ENCODE measurements at regions not wholly inside any gene's neighbourhood (a gene's known extent, or its start where the extent isn't known, plus 50 kb on each side); places are given as distances from the start of the nearest gene placed in this dataset.

DNA sequence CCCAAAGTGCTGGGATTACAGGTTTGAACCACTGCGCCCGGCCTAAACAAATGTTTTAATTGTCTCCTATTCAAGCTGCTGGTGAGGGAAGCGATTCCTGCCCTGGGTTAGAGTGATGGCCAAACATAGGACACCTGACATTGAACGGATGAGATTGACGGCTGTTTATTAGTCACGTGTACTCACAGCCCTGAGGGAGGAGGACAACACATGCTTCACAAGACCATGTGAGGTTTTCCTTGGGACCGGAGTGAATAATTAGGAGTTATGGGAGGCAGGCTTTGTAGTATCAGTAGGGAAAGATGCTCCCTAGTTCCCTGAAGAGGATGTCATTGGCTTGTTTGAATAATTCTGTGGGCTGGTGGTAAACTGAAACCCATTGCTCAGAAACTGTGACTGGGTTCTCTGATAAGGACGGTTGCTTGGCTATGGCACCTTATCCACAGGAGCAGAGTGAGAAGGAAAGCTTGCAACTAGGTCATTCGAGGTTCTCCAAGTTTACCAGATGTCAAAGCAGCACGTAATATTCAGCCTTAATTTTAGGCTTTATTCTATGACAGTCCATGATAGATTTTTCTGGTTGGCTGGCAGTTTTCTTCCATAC, 245.8 kb downstream of the PLA2G4A start:
- no peak overlapping the region for H3K27ac ChIP-seq
- no peak for TF ChIP-seq ZFX (IDR thresholded peaks at IDR 0.05; ENCODE audit: borderline replicate concordance)
- TF ChIP-seq, protein P1, sequence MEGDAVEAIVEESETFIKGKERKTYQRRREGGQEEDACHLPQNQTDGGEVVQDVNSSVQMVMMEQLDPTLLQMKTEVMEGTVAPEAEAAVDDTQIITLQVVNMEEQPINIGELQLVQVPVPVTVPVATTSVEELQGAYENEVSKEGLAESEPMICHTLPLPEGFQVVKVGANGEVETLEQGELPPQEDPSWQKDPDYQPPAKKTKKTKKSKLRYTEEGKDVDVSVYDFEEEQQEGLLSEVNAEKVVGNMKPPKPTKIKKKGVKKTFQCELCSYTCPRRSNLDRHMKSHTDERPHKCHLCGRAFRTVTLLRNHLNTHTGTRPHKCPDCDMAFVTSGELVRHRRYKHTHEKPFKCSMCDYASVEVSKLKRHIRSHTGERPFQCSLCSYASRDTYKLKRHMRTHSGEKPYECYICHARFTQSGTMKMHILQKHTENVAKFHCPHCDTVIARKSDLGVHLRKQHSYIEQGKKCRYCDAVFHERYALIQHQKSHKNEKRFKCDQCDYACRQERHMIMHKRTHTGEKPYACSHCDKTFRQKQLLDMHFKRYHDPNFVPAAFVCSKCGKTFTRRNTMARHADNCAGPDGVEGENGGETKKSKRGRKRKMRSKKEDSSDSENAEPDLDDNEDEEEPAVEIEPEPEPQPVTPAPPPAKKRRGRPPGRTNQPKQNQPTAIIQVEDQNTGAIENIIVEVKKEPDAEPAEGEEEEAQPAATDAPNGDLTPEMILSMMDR (IDR thresholded peaks at IDR 0.05) = no peak

DNA sequence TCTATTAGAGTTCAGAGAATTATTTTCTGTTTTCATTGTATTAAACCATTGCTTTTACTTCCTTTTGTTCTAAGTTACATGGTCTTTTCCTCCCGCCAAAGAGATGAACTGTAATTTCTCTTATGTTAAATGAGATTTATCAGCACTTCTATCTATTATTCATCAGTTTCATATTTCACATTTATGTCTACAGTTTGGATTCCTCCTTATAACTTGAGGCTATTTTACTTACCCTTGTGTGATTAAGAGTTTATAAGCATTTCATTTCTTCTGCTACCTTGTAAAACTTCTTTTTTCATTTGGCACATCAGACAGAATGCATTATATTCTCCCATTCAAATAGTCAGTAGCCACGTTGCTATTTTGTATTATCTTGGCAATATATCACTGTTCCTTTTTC, 248.2 kb downstream of the PLA2G4A start:
- H3K27ac ChIP-seq = no peak overlapping the region
- no peak for TF ChIP-seq ZFX (IDR thresholded peaks at IDR 0.05; ENCODE audit: borderline replicate concordance)
- TF ChIP-seq, protein P1 (IDR thresholded peaks at IDR 0.05) = no peak

DNA sequence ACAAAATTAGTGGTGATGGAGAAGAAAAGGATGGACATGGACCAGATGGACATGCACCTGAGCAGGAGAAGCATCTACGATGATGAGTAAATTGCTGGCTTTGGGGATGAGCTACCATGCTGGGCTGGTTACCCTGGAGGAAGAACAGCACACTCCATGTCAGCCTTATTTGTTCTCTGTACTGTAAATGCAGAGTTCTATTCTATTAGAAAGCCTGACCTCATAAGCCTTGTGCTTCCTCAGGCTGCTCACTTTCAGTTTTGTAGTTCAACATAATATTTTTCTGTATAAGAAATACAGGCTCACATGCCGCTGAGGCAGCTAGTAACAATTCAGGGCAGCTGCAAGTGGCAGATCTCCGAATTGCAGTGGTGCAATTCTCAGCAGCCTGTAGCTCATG, 249.6 kb downstream of the PLA2G4A start:
- no peak overlapping the region for H3K27ac ChIP-seq
- no peak for TF ChIP-seq ZFX (IDR thresholded peaks at IDR 0.05; ENCODE audit: borderline replicate concordance)
- TF ChIP-seq, protein P1 (IDR thresholded peaks at IDR 0.05) = no peak

DNA sequence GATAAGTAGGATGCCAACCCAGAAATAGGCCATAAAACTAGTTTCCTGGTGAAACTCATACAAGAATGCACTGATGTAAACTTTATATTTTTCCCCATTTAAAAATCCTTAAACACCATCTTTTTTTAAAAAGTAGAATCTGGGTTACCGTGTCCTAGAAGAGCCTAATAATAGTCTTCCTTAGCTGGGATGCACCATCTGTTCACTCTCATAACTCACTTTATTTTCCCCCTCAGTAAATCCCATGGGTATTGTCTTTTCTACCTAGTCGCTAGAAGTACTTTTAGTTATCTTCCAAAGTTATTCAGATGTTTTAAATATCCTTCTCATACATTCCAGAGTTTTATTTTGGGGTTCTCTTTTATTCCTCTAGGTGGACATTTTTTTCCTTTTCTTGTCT, 250.2 kb downstream of the PLA2G4A start:
- H3K27ac ChIP-seq = no peak overlapping the region
- TF ChIP-seq, protein P1 (IDR thresholded peaks at IDR 0.05) = no peak
- TF ChIP-seq ZFX (IDR thresholded peaks at IDR 0.05; ENCODE audit: borderline replicate concordance) = no peak

GRCh38 chr1:187079330-187079729, 250.6 kb downstream of the PLA2G4A start:
- no peak for TF ChIP-seq ZFX (IDR thresholded peaks at IDR 0.05; ENCODE audit: borderline replicate concordance)
- TF ChIP-seq, protein P1 (IDR thresholded peaks at IDR 0.05) = no peak
- no peak overlapping the region for H3K27ac ChIP-seq

DNA sequence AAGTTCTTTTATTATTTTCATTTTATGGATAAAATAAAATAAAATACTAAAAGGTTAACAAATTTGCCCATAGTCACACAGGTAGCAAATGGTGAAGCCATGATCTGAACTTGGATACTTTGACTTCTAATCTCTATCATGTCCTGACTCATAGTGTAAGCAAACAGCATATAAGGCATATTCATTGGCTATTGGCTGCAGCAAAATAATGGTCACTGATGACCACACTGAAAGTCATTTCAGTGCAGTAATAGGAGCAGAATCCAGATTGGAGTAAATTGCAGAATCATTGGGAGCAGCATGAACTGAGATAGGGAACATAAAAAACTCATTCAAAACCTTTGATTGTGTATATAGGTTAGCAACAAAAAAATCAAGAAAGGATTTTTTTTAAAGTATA, 262.9 kb downstream of the PLA2G4A start:
- TF ChIP-seq, protein P1 (IDR thresholded peaks at IDR 0.05) = no peak
- TF ChIP-seq ZFX (IDR thresholded peaks at IDR 0.05; ENCODE audit: borderline replicate concordance) = no peak
- no peak overlapping the region for H3K27ac ChIP-seq

DNA sequence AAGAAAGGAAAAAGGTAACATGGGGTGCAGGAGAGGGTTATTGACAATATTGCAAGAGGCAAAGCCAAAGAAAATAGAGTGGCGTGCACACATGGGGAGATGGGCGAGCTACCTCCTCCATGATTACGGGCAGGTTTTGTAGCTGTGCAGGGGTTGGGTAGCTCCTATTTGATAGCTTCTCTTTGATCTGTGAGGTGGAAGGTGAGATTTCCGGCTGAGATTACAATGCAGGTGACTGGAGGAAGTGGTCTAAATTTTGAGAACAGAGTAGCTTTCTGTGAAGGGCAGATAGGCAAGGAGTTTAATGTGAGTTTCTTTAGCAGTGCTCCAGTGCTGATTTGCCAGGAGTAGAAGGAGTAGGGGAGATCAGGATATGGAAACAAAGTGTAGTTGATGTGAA, 263.4 kb downstream of the PLA2G4A start:
- TF ChIP-seq ZFX (IDR thresholded peaks at IDR 0.05; ENCODE audit: borderline replicate concordance) = no peak
- TF ChIP-seq, protein P1 (IDR thresholded peaks at IDR 0.05) = no peak
- H3K27ac ChIP-seq = no peak overlapping the region

Measured in 22Rv1 (cell line).